H9 (cell line): ENCODE measurements at regions not wholly inside any gene's neighbourhood (a gene's known extent, or its start where the extent isn't known, plus 50 kb on each side); places are given as distances from the start of the nearest gene placed in this dataset.

Experiments
- DNase-seq: peaks from one replicate; pipeline ENCODE4 v3.0.0-alpha.2; 2017
- H2AFZ ChIP-seq: one replicate; pipeline ENCODE4 v1.6.1; 2013; ENCODE audit warnings: mild to moderate bottlenecking, low read length, control low read depth, moderate library complexity
- H2AK5ac ChIP-seq: 2 replicates; pipeline ENCODE4 v1.6.1; 2013; ENCODE audit warnings: low read length, control low read depth, mixed read lengths; ENCODE audit not compliant: insufficient read length
- H2BK120ac ChIP-seq: one replicate; pipeline ENCODE4 v1.6.1; 2013; ENCODE audit warnings: low read depth, mild to moderate bottlenecking, low read length, control low read depth, inconsistent platforms; ENCODE audit not compliant: poor library complexity, severe bottlenecking
- H2BK12ac ChIP-seq: 2 replicates; pipeline ENCODE4 v1.6.1; 2013; ENCODE audit warnings: low read length, control low read depth, mixed read lengths, low read depth; ENCODE audit not compliant: insufficient read length
- H2BK15ac ChIP-seq: 2 replicates; pipeline ENCODE4 v1.6.1; 2013; ENCODE audit warnings: low read depth, low read length, control low read depth
- H2BK20ac ChIP-seq: one replicate; pipeline ENCODE4 v1.6.1; 2013; ENCODE audit warnings: low read depth, mild to moderate bottlenecking, low read length, control low read depth, inconsistent platforms; ENCODE audit not compliant: poor library complexity, severe bottlenecking
- H2BK5ac ChIP-seq: 2 replicates; pipeline ENCODE4 v1.6.1; 2013; ENCODE audit warnings: low read length, control low read depth, mixed read lengths; ENCODE audit not compliant: insufficient read length
- H3K14ac ChIP-seq: 2 replicates; pipeline ENCODE4 v1.6.1; 2013; ENCODE audit warnings: low read length, control low read depth; ENCODE audit not compliant: insufficient read depth
- H3K18ac ChIP-seq: 2 replicates; pipeline ENCODE4 v1.6.1; 2013; ENCODE audit warnings: low read depth, mild to moderate bottlenecking, mixed read lengths, low read length, control low read depth; ENCODE audit not compliant: insufficient read length
- H3K23ac ChIP-seq: 2 replicates; pipeline ENCODE4 v1.6.1; 2013; ENCODE audit warnings: low read length, control low read depth, mixed read lengths, low read depth; ENCODE audit not compliant: insufficient read length
- H3K23me2 ChIP-seq: 2 replicates; pipeline ENCODE4 v1.6.1; 2013; ENCODE audit warnings: low read depth, mild to moderate bottlenecking, mixed read lengths, low read length, control low read depth; ENCODE audit not compliant: insufficient read length, poor library complexity, severe bottlenecking
- H3K27ac ChIP-seq: 2 replicates; pipeline ENCODE4 v1.5.1; 2013; ENCODE audit warnings: low read length, control low read depth, mixed read lengths, low read depth; ENCODE audit not compliant: insufficient read length
- H3K27me3 ChIP-seq: 2 replicates; pipeline ENCODE4 v1.6.1; 2013; ENCODE audit warnings: low read length, control low read depth, inconsistent platforms; ENCODE audit not compliant: insufficient read depth
- H3K4ac ChIP-seq: 2 replicates; pipeline ENCODE4 v1.6.1; 2013; ENCODE audit warnings: low read depth, mild to moderate bottlenecking, control low read depth, inconsistent platforms, low read length, moderate library complexity
- H3K4me1 ChIP-seq: 2 replicates; pipeline ENCODE4 v1.6.1; 2013; ENCODE audit warnings: low read length, control low read depth, inconsistent platforms; ENCODE audit not compliant: insufficient read depth
- H3K4me2 ChIP-seq: 2 replicates; pipeline ENCODE4 v1.6.1; 2013; ENCODE audit warnings: low read length, control low read depth, mixed read lengths; ENCODE audit not compliant: insufficient read length, insufficient read depth
- H3K56ac ChIP-seq: 2 replicates; pipeline ENCODE4 v1.6.1; 2013; ENCODE audit warnings: low read depth, mild to moderate bottlenecking, mixed read lengths, low read length, control low read depth; ENCODE audit not compliant: insufficient read length
- H3K79me1 ChIP-seq: 2 replicates; pipeline ENCODE4 v1.6.1; 2013; ENCODE audit warnings: low read depth, mild to moderate bottlenecking, moderate library complexity, low read length, control low read depth, inconsistent platforms; ENCODE audit not compliant: insufficient read depth, poor library complexity, severe bottlenecking
- H3K79me2 ChIP-seq: 2 replicates; pipeline ENCODE4 v1.6.1; 2013; ENCODE audit warnings: low read length, control low read depth, inconsistent platforms; ENCODE audit not compliant: insufficient read depth
- H3K9ac ChIP-seq: 2 replicates; pipeline ENCODE4 v1.6.1; 2013; ENCODE audit warnings: low read length, control low read depth, mixed read lengths; ENCODE audit not compliant: insufficient read length; ENCODE audit errors: extremely low read depth
- H3K9me3 ChIP-seq: one replicate; pipeline ENCODE4 v1.6.1; 2013; ENCODE audit warnings: low read depth, low read length, inconsistent platforms; ENCODE audit not compliant: control insufficient read depth
- H3T11ph ChIP-seq: one replicate; pipeline ENCODE4 v1.6.1; 2013; ENCODE audit warnings: mild to moderate bottlenecking, low read length, control low read depth, inconsistent platforms
- H4K20me1 ChIP-seq: one replicate; pipeline ENCODE4 v1.6.1; 2013; ENCODE audit not compliant: control insufficient read depth, insufficient read length, insufficient read depth
- H4K5ac ChIP-seq: 2 replicates; pipeline ENCODE4 v1.6.1; 2013; ENCODE audit warnings: low read depth, mild to moderate bottlenecking, mixed read lengths, low read length, control low read depth; ENCODE audit not compliant: insufficient read length
- H4K8ac ChIP-seq: replicated peaks from 2 replicates; pipeline ENCODE4 v1.6.1; 2013; ENCODE audit warnings: low read length, control low read depth, mixed read lengths, low read depth; ENCODE audit not compliant: insufficient read length
- H4K91ac ChIP-seq: 2 replicates; pipeline ENCODE4 v1.6.1; 2013; ENCODE audit warnings: low read depth, mild to moderate bottlenecking, moderate library complexity, mixed read lengths, low read length, control low read depth; ENCODE audit not compliant: insufficient read length
- H3K27ac Mint-ChIP-seq, 3 experiments: 2 replicates in 2 of 3; 3 replicates in 1 of 3; pipeline ENCODE4 v1.8.0; 2020 to 2021; ENCODE audit warnings: mixed read lengths in 3 of 3, mild to moderate bottlenecking in 1 of 3, moderate library complexity in 1 of 3
- H3K27me3 Mint-ChIP-seq: 2 replicates; pipeline ENCODE4 v1.8.0; 2021; ENCODE audit warnings: low read depth, mild to moderate bottlenecking, moderate library complexity, mixed read lengths
- H3K36me3 Mint-ChIP-seq, 3 experiments: 2 replicates in 2 of 3; 3 replicates in 1 of 3; pipeline ENCODE4 v1.8.0; 2020 to 2021; ENCODE audit warnings: low read depth in 3 of 3, mixed read lengths in 3 of 3; ENCODE audit not compliant: insufficient read depth in 1 of 3
- H3K4me1 Mint-ChIP-seq, 2 experiments: 2 replicates each; pipeline ENCODE4 v1.8.0; 2020; ENCODE audit warnings: mixed read lengths in 2 of 2
- H3K4me3 Mint-ChIP-seq, 2 experiments: 2 replicates in 1 of 2; 3 replicates in 1 of 2; pipeline ENCODE4 v1.8.0; 2020 to 2021; ENCODE audit warnings: mild to moderate bottlenecking in 2 of 2, mixed read lengths in 2 of 2, moderate library complexity in 1 of 2
- H3K9me3 Mint-ChIP-seq, 2 experiments: 2 replicates in 1 of 2; 3 replicates in 1 of 2; pipeline ENCODE4 v1.8.0; 2020; ENCODE audit warnings: mild to moderate bottlenecking in 2 of 2, mixed read lengths in 2 of 2, moderate library complexity in 1 of 2
- CTCF ChIP-seq: fragments of 200-600 bp; sonication (generic); conservative IDR thresholded peaks from 3 replicates; pipeline ENCODE4 v1.8.0; 2021; ENCODE audit warnings: antibody characterized with exemption, mild to moderate bottlenecking
- whole genome bisulfite sequencing: extraction: QIAGEN DNeasy Blood & Tissue Kit; methylation state at CpG from one replicate; pipeline ENCODE4 v1.1.7; 2013; ENCODE audit warnings: missing lambda C conversion rate, low lambda C conversion rate, mixed read lengths; ENCODE audit not compliant: insufficient read length; ENCODE audit errors: extremely low coverage; 5-methylcytosine and 5-hydroxymethylcytosine counted together

- H3K23me2 ChIP-seq, result no peaks in the 10 kb centered on the region
- H3K36me3 Mint-ChIP-seq, result no peaks in the 10 kb centered on the region; a peak in 1 of 7 replicates
- H3K18ac ChIP-seq, result no peak overlapping the region
- no peaks in the 10 kb centered on the region for H3K27me3 ChIP-seq
- H2AK5ac ChIP-seq, result no peak overlapping the region
- no peak overlapping the region for H2BK15ac ChIP-seq
- DNase-seq, result no peak
- no peak overlapping the region for H3K23ac ChIP-seq
- H3K4me3 Mint-ChIP-seq, result no peak overlapping the region
- no peak overlapping the region for H4K8ac ChIP-seq
- H3K4me1 ChIP-seq, result no peaks in the 10 kb centered on the region
- no peak overlapping the region for H3K9ac ChIP-seq
- no peak overlapping the region for H3K14ac ChIP-seq
- no peak overlapping the region for H2BK20ac ChIP-seq
- no peak overlapping the region for H2BK120ac ChIP-seq
- peaks cover 19% of the 10 kb centered on the region for H3K27me3 Mint-ChIP-seq
- no peaks in the 10 kb centered on the region for H3K9me3 ChIP-seq
- no peak overlapping the region for H3K27ac ChIP-seq
- H4K91ac ChIP-seq, result no peak overlapping the region
- no peak overlapping the region for H3K4me2 ChIP-seq
- no peak overlapping the region for H2BK5ac ChIP-seq
- no peaks in the 10 kb centered on the region for H3K79me1 ChIP-seq
- no CpG with 5 or more reads among the region's 2 CpGs for WGBS
- H4K5ac ChIP-seq, result no peak overlapping the region
- no peaks in the 10 kb centered on the region for H4K20me1 ChIP-seq
- H3K9me3 Mint-ChIP-seq, result no peaks in the 10 kb centered on the region
- no peak overlapping the region for H2BK12ac ChIP-seq
- no peak overlapping the region for H3K27ac Mint-ChIP-seq
- H3K56ac ChIP-seq, result no peak overlapping the region
- H3K4me1 Mint-ChIP-seq, result peaks cover 4 to 5% of the 10 kb centered on the region in 2 experiments
- no peaks in the 10 kb centered on the region for H3K79me2 ChIP-seq
- H2AFZ ChIP-seq, result no peak overlapping the region
- H3K4ac ChIP-seq, result no peak overlapping the region
- H3T11ph ChIP-seq, result no peak overlapping the region
- TF ChIP-seq CTCF, result no peak
Observed at GRCh38 chr5:152061095-152061494, 136.4 kb upstream of the GLRA1 start.
